Small intestine (tissue), 7 donors: ENCODE measurements at regions not wholly inside any gene's neighbourhood (a gene's known extent, or its start where the extent isn't known, plus 50 kb on each side); places are given as distances from the start of the nearest gene placed in this dataset.

Source experiments
- DNase-seq, 2 donors: peaks; one replicate each; pipeline versions ENCODE4 v3.0.0 to v3.0.0-alpha.2; 2013
- FAIRE-seq: peaks from 2 replicates; lab custom pipeline; 2012; peaks lifted over from hg19 to GRCh38; lab: Jason Lieb, UNC
- H3K27ac ChIP-seq, 3 donors: one replicate each; pipeline ENCODE4 v1.5.1; 2013; ENCODE audit warnings: low read length in 2 of 3, mild to moderate bottlenecking in 2 of 3, control low read depth in 1 of 3, inconsistent platforms in 1 of 3, low read depth in 1 of 3, moderate library complexity in 1 of 3
- H3K27me3 ChIP-seq, 3 donors: one replicate each; pipeline ENCODE4 v1.6.1; 2013; ENCODE audit warnings: low read length in 3 of 3, inconsistent platforms in 1 of 3; ENCODE audit not compliant: control insufficient read depth in 3 of 3, insufficient read depth in 3 of 3
- H3K36me3 ChIP-seq, 3 donors: one replicate each; pipeline ENCODE4 v1.6.1; 2013; ENCODE audit warnings: low read length in 3 of 3, inconsistent platforms in 1 of 3, low read depth in 1 of 3, mild to moderate bottlenecking in 1 of 3, moderate library complexity in 1 of 3; ENCODE audit not compliant: control insufficient read depth in 3 of 3, insufficient read depth in 2 of 3
- H3K4me1 ChIP-seq, 3 donors: one replicate each; pipeline ENCODE4 v1.6.1; 2013; ENCODE audit warnings: low read length in 2 of 3, inconsistent platforms in 1 of 3, low read depth in 1 of 3, mild to moderate bottlenecking in 1 of 3, moderate library complexity in 1 of 3; ENCODE audit not compliant: control insufficient read depth in 3 of 3, insufficient read depth in 2 of 3
- H3K4me3 ChIP-seq, 3 donors: one replicate each; pipeline ENCODE4 v1.5.1; 2013; ENCODE audit warnings: low read length in 3 of 3, control low read depth in 1 of 3, inconsistent platforms in 1 of 3, low read depth in 1 of 3, mild to moderate bottlenecking in 1 of 3, moderate library complexity in 1 of 3
- H3K9me3 ChIP-seq, 2 donors: one replicate each; pipeline ENCODE4 v1.6.1; 2013; ENCODE audit warnings: low read depth in 1 of 2, low read length in 1 of 2; ENCODE audit not compliant: control insufficient read depth in 2 of 2, insufficient read depth in 1 of 2
- WGBS, 3 donors: extraction: QIAGEN DNeasy Blood & Tissue Kit; methylation state at CpG; one replicate each; pipeline ENCODE4 v1.1.7; 2013; 5-methylcytosine and 5-hydroxymethylcytosine counted together
- donor health status: healthy with polysubstance abuse.
- donor health status: control.
- donor health status: control.
- donor health status: Bipolar disorder and iron deficiency.
- donor health status: healthy.

GRCh38 chr4:181562399-181562798, 680.8 kb upstream of the TENM3 start:
- DNase-seq (no peak), FAIRE-seq (no peak)
- 93 to 100% (median 100%) methylated on average over 2 of the region's 2 CpGs for WGBS, 3 donors
- Histone ChIP-seq H3K27ac (no peak overlapping the region), H3K27me3 (no peaks in the 10 kb centered on the region), H3K9me3 (peaks cover 0 to 3% of the 10 kb centered on the region in 2 donors), H3K36me3 (no peaks in the 10 kb centered on the region), H3K4me3 (no peak overlapping the region), H3K4me1 (no peaks in the 10 kb centered on the region)

DNA sequence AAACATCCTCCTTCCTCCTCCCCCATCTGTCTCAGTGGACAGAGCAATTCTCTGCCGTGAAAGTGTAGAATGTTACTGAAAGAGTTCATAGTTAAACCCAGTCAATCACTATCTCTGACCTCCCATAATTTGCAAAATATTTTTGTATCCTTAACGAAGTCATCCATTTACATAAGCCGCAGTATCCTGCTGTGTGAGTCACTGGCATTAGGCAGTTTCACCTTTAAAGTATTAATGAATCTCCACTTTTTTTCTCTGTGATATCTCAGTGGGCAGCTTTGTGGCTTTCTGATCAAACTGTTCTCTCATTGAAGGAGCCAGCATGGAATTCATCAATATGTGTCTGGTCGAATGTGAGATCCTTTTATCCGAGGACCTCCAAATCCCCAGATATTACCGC, 678.6 kb upstream of the TENM3 start:
- DNase-seq (no peak), FAIRE-seq (no peak)
- Histone ChIP-seq H3K9me3 (peaks cover 0 to 3% of the 10 kb centered on the region in 2 donors), H3K4me3 (no peak overlapping the region), H3K36me3 (no peaks in the 10 kb centered on the region), H3K4me1 (no peaks in the 10 kb centered on the region), H3K27ac (no peak overlapping the region), H3K27me3 (no peaks in the 10 kb centered on the region)
- WGBS, 3 donors, result 83 to 87% (median 86%) methylated on average over 6 of the region's 6 CpGs

GRCh38 chr4:181566490-181566889, 676.7 kb upstream of the TENM3 start:
- Histone ChIP-seq H3K9me3 (no peaks in the 10 kb centered on the region), H3K36me3 (no peaks in the 10 kb centered on the region), H3K4me1 (no peaks in the 10 kb centered on the region), H3K27me3 (no peaks in the 10 kb centered on the region), H3K4me3 (no peak overlapping the region), H3K27ac (no peak overlapping the region)
- FAIRE-seq, result no peak
- 61 to 82% (median 79%) methylated on average over 7 of the region's 7 CpGs for WGBS, 3 donors
- peak in 1 of 2 donors; percentile 22 for DNase-seq

DNA sequence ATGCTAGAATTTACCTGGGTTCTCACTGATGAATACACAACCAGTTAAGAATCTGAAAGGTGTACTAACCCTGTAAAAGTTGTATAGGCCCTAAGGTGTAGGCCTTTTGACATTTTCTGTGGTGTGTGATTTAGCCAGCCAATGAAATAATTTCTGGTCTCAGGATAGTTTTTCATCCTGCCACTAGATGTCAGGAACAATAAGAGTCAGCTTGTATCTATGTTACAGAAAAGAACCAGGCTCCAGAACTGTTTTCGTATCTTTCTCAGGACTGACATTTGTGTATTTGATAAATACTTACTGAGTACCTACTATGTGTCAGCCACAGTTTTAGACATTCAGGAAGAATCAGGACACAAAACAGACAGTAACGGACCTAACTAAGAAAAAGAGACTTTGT, 673.6 kb upstream of the TENM3 start:
- Histone ChIP-seq H3K4me1 (no peaks in the 10 kb centered on the region), H3K9me3 (no peaks in the 10 kb centered on the region), H3K36me3 (no peaks in the 10 kb centered on the region), H3K27ac (no peak overlapping the region), H3K4me3 (no peak overlapping the region), H3K27me3 (no peaks in the 10 kb centered on the region)
- WGBS, 3 donors, result 41 to 56% (median 51%) methylated on average over 2 of the region's 2 CpGs
- peak; percentile 45 to 51 for DNase-seq
- FAIRE-seq, result no peak

DNA sequence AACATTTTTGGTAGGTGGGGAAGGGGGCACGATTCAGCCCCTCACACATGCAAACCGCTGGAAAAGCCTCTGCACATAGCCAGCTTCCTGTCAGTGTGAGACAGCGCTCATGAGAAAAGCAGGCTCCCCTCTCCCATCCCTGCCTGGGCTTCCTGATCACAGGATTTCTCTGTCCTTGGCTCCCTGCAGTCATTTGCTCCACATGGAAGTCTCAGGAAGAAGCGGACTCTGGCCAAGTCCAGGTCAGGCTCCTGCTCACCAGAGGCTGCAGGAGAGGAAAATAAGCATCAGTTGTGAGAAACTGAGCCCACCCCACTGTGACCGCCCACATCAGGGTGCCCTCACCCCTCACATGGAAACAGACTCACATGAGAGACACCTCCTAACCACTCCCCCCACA, 664.3 kb upstream of the TENM3 start:
- WGBS, 3 donors, result 67 to 71% (median 70%) methylated on average over 5 of the region's 5 CpGs
- DNase-seq, result no peak
- no peak for FAIRE-seq
- Histone ChIP-seq H3K9me3 (no peaks in the 10 kb centered on the region), H3K27me3 (no peaks in the 10 kb centered on the region), H3K27ac (no peak overlapping the region), H3K4me3 (no peak overlapping the region), H3K4me1 (no peaks in the 10 kb centered on the region), H3K36me3 (no peaks in the 10 kb centered on the region)

- no peak for FAIRE-seq
- no peaks in the 10 kb centered on the region for H3K27me3 ChIP-seq
- no peak overlapping the region for H3K27ac ChIP-seq
- no peaks in the 10 kb centered on the region for H3K36me3 ChIP-seq
- 84 to 92% (median 91%) methylated on average over 2 of the region's 2 CpGs for WGBS, 3 donors
- no peaks in the 10 kb centered on the region for H3K4me1 ChIP-seq
- no peak for DNase-seq
- no peak overlapping the region for H3K4me3 ChIP-seq
- no peaks in the 10 kb centered on the region for H3K9me3 ChIP-seq
Observed at GRCh38 chr4:181579486-181579885, 663.7 kb upstream of the TENM3 start.

DNA sequence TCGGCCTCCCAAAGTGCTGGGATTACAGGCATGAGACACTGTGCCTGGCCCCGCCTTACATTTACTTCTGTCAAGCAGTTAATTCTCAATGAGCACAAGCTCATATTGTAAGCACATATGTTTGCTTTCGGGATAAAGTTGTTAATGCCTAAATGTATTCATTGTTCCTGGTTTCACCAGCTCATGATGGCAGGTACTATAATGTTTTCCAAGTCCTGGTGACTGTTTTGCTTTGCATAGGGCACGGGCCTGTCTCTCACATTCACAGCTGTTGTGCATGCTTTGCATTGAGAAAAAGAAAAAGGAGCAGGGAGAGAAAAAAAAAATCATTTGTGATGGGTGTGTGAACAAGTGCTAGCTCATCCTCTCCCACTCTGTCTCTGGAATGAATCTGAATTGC, 661.2 kb upstream of the TENM3 start:
- 73 to 83% (median 80%) methylated on average over 4 of the region's 4 CpGs for WGBS, 3 donors

DNA sequence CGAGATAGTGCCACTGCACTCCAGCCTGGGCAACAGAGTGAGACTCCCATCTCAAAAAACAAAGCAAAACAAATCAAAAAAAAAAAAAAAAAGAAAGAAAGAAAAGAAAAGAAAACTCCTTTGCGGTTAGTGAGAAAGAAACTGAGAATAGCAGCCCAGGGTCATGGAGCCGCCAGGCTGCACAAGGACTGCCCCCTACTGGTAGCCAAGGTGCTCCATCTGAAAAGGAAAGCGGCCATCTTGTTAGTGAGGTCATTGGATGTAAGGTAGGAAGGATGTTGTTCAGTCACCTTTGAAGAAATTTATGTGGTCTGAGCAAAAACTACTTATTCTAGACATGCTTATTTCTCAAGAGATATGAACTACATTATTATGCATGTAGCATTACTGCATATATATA, 660.6 kb upstream of the TENM3 start:
- no peak overlapping the region for H3K27ac ChIP-seq
- H3K9me3 ChIP-seq, result no peaks in the 10 kb centered on the region
- H3K36me3 ChIP-seq, result no peaks in the 10 kb centered on the region
- H3K4me1 ChIP-seq, result no peaks in the 10 kb centered on the region
- peak in 1 of 2 donors; percentile 5 for DNase-seq
- no peaks in the 10 kb centered on the region for H3K27me3 ChIP-seq
- 86 to 93% (median 93%) methylated on average over 4 of the region's 4 CpGs for WGBS, 3 donors
- no peak for FAIRE-seq
- H3K4me3 ChIP-seq, result no peak overlapping the region

More for the DNA sequence above, 661.2 kb upstream of the TENM3 start:
- no peak overlapping the region for H3K4me3 ChIP-seq
- DNase-seq, result no peak
- no peaks in the 10 kb centered on the region for H3K9me3 ChIP-seq
- H3K27me3 ChIP-seq, result no peaks in the 10 kb centered on the region
- no peaks in the 10 kb centered on the region for H3K4me1 ChIP-seq
- FAIRE-seq, result no peak
- H3K27ac ChIP-seq, result no peak overlapping the region
- H3K36me3 ChIP-seq, result no peaks in the 10 kb centered on the region

- WGBS, 3 donors, result 68 to 84% (median 79%) methylated on average over 4 of the region's 4 CpGs
Observed at GRCh38 chr4:181588733-181589302, 654.4 kb upstream of the TENM3 start.

More at GRCh38 chr4:181588733-181589302, 654.4 kb upstream of the TENM3 start:
- no peaks in the 10 kb centered on the region for H3K4me1 ChIP-seq
- H3K9me3 ChIP-seq, result no peaks in the 10 kb centered on the region
- no peak overlapping the region for H3K27ac ChIP-seq
- no peak for DNase-seq
- H3K4me3 ChIP-seq, result no peak overlapping the region
- FAIRE-seq, result no peak
- no peaks in the 10 kb centered on the region for H3K36me3 ChIP-seq
- peaks cover 0 to 2% (median 0%) of the 10 kb centered on the region in 3 donors for H3K27me3 ChIP-seq
